ENCODE measurements at regions not wholly inside any gene's neighbourhood (a gene's known extent, or its start where the extent isn't known, plus 50 kb on each side); places are given as distances from the start of the nearest gene placed in this dataset.
"Not testable (repeated sequence)": the region's sequence is repeated elsewhere in the genome, so short reads cannot be mapped to it uniquely, and the experiment has no call there.

DNA sequence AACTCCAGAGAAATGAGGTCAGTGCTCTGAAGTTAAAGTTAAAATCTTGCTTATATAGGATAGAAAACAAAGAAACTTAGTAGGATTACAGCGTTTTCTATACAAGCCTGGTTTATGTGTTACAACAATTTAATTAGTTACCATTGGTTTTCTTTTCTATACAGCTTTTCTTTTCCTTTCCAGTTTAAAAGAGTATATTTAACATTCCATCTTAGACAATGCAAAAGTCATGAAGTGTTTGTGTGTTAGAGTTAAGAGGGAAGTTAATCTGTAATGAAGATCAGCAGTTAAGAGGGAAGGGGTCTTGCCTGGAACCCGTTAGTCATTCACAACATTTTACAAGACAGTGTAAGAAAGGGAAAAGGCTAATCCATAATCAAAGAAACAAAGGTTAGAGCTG lies 338.3 kb downstream of the OTUD1 start:
- DNase-seq: no peak

DNA sequence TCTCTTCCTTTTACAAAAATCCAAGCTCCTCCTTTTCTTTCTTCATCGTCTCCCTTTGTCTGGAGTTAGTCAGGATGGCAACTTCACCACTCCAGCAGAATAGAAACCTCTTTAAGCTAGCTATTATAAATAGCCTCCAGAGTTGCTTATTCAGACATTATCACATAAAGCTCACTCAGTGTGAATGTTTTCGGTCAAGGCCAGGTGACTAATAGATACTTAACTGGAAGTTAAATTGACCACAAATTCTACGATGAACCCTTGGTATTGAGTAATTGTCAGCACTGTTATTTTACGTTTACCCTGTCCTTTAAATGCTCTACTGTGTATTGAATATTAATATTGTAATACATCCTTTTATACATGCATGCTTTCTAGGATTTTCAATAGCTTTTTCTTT lies 340.4 kb downstream of the OTUD1 start:
- no peak for DNase-seq

DNA sequence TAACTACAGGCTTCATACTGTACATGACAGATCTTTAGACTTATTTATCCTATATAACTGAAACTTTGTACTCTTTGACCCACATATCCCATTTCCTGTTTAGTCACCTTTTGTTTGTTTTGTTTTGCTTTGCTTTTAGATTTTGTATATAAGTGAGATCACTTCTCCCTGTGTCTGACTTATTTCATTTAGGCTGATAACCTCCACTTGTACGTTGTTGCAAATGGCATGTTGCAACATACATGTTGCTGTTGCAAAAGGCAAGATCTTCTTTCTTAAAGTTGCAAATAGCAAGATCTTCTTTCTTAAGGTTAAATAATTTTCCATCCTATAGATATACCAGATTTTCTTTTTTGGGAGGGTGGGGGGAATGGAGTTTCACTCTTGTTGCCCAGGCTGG lies 341.5 kb downstream of the OTUD1 start:
- no peak for DNase-seq

DNA sequence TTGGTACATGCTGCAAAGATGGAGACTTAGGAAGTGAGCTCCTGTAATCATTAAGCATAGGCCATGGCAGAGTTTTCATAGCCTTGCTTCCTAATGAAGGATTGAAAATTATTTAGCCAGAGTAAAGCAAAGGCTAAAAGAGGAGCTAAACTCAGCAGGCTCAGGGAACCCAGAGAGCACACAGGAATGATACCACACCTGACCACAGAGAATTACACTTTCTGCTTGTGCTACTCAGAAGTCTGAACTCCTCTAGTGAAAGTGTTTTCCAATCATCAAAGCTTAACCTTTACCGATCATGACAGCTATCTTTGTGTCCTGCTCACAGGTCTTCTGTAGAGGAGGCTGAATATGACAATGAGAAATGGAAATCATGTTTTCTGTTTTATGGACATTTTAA lies 347.7 kb downstream of the OTUD1 start:
- no peak for DNase-seq

DNA sequence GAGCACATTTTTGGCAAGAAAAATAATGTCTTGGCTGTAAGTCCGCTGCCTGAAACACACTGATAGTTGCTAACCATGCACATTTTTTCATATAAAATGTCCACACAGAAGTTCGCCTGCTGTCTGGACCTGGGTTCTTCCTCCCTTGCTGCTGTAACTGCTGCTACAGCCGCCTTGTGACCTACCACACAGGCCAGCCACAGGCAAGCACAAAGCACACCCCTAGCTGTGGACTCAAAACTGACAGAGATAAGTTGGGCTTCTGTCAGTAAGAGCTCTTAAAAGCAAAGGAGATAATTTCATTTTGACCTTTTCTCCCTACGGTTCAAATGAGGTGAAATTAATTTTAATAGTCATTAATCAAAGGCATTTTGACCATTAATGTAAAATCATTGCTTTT lies 354.7 kb downstream of the OTUD1 start:
- no peak for DNase-seq

DNA sequence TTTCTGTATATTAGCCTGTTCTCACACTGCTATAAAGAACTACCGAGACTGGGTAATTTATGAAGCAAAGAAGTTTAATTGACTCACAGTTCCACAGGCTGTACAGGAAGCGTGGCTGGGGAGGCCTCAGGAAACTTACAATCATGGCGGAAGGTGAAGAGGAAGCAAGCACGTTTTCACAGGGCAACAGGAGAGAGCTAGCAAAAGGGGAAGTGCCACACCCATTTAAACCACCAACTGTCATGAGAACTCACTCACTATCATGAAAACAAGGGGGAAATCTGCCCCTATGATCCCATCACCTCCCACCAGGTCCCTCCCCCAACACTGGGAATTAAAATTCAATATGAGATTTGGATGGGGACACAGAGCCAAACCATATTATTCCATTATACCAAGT lies 358.6 kb downstream of the OTUD1 start:
- not testable (repeated sequence) for DNase-seq

DNA sequence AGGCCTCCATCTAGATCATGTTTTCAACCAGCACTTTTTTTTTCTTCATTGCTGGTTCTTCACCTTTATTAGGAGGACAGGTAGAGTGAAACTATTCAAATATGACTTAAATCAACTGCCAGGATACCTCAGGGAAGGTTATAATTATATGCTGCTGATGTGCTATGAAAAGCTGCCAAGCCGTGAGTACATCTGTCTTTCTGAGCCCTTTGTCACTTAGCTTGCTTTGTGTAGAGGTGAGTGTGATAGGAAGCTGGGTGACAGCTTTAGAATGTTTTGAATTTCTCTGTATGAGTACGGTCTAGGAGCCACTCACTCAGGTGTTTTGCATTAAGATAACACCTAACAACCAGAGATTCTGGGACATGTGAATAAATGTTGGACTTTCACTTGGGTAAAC lies 365.2 kb downstream of the OTUD1 start:
- no peak for DNase-seq

DNA sequence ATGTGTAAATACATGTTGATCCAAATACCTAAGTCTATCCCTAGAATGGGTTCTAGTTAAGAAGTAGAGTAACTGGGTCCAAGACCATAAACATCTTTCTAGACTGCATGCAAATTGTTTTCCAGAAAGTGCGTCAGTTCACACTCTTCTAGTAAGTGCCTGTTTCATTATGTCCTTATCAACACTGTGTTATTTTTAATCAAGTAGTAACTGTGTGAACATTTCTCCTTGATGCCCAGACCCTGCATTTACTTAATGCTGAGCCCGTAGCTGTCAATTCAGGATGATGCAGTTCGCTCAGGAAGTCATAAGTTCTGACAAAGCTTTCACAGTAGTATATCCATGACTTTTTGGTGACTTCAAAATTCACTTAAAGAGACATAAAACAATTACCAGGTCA lies 374.8 kb downstream of the OTUD1 start:
- no peak for DNase-seq

DNA sequence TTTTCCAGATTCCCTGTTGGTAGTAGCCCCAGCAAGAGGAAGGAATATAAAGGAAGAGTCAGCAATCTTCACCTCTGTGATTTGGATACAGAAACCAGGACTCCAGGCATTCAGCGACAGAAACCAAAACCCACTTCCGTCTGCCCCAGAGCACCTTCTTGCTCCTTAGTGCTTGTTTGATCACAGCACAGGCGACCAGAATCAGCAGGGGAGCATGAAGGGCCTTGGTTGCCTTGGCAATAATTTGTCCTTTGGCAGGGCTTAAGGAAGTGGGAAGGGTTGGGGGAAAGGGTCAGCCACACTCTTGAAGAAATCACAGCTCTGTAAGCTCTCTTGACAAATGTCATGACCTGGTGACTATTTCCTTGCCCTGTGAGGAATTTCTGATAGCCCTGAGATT lies 379.6 kb downstream of the OTUD1 start:
- DNase-seq: no peak

DNA sequence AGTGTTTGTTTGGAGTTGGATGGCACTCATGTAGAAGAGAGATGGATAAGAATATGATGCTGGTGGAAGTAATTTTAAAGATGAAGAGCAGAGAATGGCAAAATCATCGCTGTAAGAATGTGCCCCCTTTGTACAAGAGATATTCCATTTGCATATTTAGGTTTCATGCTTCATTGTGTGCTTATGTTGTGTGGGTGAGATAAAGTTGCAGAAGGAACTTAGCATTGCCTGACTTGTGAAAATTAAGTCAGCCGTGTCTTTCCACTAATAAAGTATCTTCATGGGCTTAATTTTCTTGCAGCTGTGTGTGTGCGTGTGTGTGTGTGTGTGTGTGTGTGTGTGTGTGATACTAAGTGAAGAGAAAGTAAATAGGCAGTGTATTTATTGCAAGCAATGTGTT lies 381.9 kb downstream of the OTUD1 start:
- DNase-seq: no peak

DNA sequence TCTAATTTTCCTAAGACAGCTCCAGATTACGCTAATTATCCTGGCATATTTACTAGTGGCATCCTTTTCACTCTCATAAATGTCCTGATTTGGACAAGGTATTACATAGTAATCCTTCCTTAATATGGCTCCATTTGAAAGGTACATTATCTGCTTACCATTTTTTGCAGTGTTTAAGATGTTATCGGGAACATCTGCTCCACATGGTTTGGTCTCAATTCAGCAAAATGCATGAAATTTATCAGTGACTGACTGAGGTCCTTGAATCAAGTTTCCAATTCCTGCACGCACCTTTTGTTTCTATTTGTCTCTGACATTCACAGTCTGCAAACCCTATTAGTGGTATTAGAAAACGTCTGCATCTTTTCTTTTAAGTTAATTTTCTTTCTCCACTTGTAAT lies 384.1 kb upstream of the KIAA1217 start:
- DNase-seq: no peak

DNA sequence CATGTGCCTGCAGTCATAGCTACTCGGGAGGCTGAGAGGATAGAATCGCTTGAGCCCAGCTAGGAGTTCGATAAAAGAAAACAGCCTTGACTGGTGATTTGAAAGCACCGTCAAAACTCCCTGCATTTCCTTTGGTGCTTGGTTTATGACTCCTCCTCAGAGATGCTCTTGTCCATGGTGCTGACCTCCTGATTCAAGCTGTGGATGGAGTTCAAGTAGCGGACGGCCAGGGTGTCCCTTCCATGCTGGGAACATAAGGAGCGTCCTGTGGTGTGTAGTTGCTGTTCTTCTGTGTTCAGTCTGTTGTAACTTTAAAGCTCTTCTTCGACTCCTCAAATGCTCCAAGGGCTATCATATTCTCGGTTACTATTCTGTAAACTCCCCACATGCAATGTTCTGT lies 382.5 kb upstream of the KIAA1217 start:
- DNase-seq: no peak

DNA sequence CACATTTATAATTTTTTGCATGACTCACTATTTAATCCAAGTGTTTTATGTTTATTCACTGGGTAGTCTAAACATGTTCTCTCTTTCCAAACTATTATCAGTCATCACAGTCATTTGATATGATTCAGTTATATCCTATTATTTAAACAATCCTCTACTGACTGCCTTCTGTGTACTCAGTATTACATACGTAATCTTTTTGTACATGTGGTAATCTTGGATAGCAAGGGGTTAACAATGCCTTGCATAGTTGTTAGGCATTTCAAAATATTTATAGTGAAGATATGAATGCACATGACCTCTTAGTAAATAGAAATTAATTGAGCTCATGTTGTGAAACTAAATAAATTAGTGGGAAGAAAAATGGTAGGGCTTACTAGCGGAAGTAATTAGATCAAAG lies 379.4 kb upstream of the KIAA1217 start:
- no peak for DNase-seq

DNA sequence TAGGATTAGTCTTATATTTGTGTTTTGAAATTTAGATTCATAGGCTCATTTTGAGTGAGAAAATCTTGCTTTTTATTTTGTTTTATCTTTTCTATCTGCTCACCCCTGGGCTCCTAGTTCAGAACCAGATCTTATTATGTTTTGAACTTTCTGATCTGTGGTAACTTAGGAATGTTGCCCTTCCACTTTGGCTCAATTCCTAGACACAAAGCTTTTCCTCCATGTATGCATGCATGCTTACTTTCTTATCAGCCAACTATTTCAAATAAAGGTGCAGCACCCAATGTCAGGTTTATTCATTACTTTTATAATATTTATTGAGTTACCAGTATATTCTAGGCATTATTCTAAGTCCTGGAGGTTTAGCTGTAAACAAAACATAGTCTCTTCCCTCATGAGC lies 374.8 kb upstream of the KIAA1217 start:
- no peak for DNase-seq

DNA sequence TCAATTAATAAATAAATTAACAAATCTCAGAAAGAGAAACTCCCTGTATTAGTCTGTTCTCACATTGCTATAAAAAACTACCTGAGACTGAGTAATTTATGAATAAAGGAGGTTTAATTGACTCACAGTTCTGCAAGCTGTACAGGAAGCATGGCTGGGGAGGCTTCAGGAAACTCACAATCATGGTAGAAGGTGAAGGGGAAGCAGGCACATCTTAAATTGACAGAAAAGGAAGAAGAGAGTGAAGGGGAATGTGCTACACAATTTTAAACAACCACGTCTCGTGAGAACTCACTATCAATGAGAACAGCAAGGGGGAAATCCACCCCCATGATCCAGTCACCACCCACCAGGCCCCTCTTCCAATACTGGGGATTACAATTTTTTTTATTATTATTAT lies 358.3 kb upstream of the KIAA1217 start:
- DNase-seq: no peak

DNA sequence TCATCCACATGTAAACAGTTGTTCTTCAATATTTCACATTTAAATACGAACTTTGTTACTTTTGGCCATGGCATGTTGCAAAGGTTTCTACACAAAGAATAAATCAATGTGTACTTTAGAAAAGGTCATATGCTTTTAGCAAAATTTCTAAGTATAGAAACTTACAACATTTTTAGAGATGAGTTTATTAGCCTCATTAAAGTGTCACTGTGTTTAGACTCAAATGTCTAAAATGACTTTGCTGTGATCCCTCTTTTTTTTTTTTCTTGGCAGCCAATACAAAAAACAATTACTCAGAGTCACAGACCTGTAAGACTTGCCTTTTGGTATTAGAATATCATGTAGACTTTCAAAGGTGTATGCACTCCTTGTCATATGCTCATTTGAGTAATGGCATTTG lies 349.3 kb upstream of the KIAA1217 start:
- no peak for DNase-seq

DNA sequence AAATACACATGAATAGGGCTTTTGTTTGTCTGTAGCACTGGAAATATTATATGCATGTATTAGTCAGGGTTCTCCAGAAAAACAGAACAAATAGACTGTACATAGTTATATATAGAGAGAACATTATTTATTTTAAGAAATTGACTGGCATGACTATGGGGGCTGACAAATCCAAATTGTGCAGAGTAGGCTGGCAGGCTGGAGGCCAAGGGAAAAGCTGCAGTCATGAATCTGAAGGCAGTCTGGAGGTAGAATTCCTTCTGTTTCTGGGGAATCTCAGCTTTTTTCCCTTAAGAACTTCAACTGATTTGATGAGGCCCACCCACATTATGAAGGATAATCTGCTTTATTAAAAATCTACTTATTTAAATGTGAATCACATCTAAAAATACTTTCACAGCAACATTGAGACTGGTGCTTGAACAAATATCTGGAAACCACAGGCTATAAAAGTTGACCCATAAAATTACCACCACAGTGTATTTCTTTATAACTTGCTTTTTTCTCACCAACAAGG lies 344.2 kb upstream of the KIAA1217 start:
- no peak for DNase-seq

DNA sequence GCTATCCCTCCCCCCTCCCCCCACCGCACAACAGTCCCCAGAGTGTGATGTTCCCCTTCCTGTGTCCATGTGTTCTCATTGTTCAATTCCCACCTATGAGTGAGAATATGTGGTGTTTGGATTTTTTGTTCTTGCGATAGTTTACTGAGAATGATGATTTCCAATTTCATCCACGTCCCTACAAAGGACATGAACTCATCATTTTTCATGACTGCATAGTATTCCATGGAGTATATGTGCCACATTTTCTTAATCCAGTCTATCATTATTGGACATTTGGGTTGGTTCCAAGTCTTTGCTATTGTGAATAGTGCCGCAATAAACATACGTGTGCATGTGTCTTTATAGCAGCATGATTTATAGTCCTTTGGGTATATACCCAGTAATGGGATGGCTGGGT lies 342.0 kb upstream of the KIAA1217 start:
- DNase-seq: not testable (repeated sequence)

DNA sequence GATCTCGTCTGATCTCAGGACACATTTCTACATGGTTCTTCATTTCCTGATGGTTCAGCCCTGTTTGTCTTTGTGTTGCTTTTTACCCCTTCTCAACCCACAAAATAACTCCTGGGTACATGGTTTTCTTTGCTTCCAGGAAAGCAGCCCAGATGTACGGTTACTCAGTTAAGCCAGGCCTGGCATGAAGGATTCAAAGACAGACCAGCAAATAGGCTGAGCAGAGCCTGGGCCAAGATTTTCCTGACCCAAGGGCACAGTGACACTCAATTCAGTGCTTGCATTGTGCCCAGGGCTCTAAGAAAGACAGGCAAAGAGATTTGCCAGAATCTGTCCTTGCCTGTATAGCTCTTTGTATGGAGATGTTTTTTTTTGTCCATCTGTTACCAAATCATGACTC lies 340.8 kb upstream of the KIAA1217 start:
- DNase-seq: no peak

DNA sequence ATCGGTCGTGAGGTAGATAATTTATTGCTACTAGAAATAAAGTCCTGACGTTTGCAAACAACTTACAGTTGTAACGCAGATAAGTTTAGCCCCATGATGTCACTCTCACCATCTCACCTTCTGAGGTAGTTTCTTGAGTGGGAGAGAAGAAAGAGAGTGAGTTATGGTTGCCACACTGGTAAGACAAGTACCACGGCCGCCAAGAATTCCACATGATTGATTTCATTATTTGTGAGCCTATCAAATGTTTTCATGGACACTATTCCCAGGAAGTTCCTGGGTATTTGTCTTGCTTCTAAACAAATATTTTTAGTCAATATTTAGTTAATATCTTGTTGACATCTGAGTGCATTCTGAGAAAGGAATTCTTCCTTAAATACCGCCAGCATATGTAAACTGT lies 339.4 kb upstream of the KIAA1217 start:
- DNase-seq: no peak

DNA sequence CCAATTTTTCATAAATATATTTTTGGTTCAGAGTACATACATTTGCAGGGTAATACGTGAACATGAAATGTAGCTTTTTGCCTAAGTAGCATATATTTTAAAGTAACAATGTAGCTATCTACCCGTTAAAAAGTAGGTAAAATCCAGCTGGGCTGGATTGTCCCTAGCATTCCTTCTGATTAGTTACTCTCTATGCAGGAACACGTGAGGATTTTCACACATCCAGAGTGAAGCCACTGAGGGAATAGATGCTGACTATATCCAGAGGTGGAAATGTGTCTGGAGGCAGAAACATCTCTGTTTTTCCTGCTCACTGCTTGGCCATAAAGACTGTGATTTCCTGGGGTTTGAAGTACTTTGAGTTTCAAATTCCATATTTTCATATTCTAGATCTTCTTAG lies 338.9 kb upstream of the KIAA1217 start:
- DNase-seq: no peak

DNA sequence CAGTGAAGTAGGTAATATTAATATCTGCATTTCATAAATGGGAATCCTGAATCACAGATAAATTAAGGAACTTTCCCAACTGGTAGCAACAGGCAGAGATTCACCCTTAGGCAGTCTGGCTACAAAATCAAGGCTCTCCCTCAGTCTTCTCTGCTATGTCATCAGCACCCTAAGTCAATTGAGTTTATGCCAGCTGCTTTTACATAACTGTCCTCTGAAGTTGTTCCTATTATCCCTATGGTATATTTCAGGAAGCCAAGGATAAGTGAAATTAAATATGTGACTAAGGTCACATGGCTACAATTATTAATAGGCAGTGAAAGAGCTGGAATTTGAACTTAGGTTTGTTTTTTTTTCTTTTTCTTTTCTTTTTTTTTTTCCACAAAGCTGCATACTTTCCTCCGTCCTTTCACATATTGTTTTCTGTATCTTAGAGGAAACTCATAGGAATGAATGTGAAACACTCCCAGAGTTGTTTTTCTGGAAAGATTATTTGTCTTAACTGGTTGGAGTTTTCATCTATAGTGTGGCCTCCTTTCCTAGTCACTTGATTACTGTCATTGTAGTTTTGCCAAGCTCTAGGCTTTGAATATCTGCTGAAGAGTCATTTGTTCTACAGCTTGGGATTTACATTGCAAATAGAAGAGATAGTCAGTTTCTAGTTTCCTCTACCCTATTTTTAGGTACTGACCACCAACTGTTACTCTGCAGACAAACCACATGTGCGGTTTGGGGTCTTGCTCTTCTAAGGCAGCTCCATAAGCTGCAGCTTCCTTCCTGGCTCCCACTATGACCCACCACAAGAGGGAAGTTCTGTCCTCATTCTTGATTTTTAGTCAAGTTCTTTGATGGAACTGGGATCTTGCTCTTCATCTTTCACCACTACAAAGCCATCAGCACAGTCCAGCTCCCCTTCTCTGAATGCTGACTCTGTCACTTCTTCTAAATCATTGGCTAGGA lies 338.0 kb upstream of the KIAA1217 start:
- no peak for DNase-seq

DNA sequence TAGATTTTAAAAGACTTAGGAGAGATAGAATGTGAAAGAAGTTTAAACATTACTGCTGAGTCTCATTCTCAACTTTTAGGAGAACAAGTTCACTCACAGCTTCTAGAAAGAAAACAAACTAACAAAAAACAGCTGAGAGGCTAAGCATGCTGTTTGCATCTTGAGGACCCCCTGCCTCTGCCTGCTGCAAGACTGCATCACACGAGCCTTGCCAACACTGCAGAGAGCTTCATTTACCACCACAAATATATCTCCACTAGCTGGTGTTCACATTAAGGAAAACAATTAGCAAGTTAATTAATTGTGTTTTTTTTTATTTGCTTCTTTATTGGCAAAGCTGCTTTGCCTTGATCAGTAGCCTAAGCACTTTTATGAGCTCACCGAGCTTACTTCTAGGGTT lies 336.6 kb upstream of the KIAA1217 start:
- no peak for DNase-seq

DNA sequence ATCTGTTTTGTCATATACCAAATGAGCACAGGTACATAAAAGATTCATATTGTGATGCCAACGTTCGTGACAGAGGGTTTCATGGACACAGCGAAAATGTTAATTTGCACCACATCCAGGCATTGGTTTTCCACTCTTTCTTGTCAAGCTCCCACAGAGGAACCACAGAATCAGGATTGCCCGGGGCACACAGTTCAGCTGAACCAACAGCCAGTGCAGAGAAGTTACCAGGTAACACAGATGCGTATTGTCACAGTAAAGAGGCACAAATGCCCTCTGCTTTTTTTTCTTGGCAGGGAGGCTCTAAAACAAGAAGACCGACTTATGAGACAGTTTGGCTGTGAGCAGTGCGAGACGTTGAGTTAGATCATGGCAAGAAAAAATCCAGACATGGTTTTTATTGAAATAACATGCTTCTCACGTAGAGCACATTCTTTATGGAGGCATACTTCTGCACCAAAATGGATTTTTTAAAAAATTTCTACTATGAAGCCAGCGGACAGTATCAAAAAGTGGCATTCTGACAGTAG lies 331.1 kb upstream of the KIAA1217 start:
- DNase-seq: no peak

DNA sequence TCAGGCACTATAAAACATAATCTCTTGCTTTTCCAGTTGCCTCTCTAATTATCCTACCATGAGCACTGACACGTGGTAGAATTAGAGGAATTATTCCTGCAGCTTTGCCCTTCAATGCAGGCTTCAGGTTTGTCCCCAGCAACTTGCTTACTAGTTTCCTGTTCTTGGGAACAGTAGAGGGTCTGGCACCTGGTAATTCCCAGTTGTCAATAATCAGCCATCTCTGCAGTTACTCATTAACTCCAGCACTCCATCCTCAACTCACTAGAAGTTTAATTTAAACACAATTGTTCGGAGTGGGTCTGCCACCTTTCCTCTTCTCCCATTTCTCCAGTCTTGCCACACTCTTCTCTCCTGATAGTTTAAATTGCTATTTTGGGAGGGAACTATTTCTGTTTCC lies 324.3 kb upstream of the KIAA1217 start:
- no peak for DNase-seq
